GM06990 (cell line): ENCODE measurements at regions not wholly inside any gene's neighbourhood (a gene's known extent, or its start where the extent isn't known, plus 50 kb on each side); places are given as distances from the start of the nearest gene placed in this dataset.
"Not testable (repeated sequence)": the region's sequence is repeated elsewhere in the genome, so short reads cannot be mapped to it uniquely, and the experiment has no call there.

Experiments
- DNase-seq: peaks from one replicate; pipeline ENCODE4 v3.0.0-alpha.2; 2011; ENCODE audit not compliant: insufficient read length; ENCODE audit errors: extremely low read depth
- H3K27me3 ChIP-seq: replicated peaks from 2 replicates; pipeline ENCODE4 v1.6.0; 2011; ENCODE audit warnings: low read length; ENCODE audit not compliant: control insufficient read depth, insufficient read depth
- H3K36me3 ChIP-seq: 2 replicates; pipeline ENCODE4 v1.5.1; 2011; ENCODE audit warnings: low read length; ENCODE audit not compliant: control insufficient read depth, insufficient read depth
- H3K4me3 ChIP-seq: replicated peaks from 2 replicates; pipeline ENCODE4 v1.5.1; 2011; ENCODE audit warnings: low read depth, mild to moderate bottlenecking, control low read depth, low read length
- TF ChIP-seq, protein P1 (sequence below): IDR thresholded peaks from 2 replicates; pipeline ENCODE4 v1.5.1; 2011; ENCODE audit warnings: low read length, control low read depth, mild to moderate bottlenecking, inconsistent platforms; ENCODE audit not compliant: insufficient read depth, poor library complexity, severe bottlenecking

DNA sequence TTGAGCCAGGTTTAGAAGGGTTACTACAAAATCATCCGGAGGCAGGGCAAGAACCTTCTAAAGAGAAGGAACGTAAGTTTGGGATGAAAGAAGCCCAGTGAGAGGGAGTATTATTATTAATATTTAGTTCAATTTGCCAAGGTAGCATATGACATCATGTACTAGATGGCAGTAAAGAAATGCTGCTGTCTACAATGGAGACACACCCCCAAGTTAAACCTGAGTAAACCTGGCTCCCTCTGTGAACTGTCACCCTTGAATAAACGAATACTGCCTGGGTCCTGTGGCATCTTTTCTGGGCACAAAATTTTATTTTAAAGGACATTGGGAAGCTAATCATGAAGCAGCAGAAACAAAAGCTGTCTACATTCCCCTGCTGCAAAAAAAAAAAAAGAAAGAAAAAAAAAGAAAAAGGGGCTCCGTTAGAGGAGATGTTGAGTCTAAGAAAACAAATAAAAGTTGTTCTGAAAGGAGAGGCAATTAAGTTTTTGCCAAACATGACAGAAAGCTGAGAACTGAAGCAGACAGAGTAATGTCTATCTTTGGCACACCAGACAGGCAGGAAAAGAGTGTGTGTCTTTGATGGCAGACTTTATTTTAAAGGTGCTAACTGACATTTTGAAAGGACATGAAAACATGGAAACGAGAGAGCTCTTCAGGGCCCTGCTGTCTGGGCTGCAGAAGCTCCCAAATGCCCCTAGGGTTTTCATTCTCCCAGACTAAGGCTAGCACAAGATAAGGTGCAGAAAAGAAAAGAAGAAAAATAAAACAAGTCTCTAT lies 557.7 kb upstream of the CHAC2 start:
- TF ChIP-seq, protein P1, sequence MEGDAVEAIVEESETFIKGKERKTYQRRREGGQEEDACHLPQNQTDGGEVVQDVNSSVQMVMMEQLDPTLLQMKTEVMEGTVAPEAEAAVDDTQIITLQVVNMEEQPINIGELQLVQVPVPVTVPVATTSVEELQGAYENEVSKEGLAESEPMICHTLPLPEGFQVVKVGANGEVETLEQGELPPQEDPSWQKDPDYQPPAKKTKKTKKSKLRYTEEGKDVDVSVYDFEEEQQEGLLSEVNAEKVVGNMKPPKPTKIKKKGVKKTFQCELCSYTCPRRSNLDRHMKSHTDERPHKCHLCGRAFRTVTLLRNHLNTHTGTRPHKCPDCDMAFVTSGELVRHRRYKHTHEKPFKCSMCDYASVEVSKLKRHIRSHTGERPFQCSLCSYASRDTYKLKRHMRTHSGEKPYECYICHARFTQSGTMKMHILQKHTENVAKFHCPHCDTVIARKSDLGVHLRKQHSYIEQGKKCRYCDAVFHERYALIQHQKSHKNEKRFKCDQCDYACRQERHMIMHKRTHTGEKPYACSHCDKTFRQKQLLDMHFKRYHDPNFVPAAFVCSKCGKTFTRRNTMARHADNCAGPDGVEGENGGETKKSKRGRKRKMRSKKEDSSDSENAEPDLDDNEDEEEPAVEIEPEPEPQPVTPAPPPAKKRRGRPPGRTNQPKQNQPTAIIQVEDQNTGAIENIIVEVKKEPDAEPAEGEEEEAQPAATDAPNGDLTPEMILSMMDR: no peak
- H3K27me3 ChIP-seq: no peaks in the 10 kb centered on the region; the same call in 1 of the 2 replicates
- H3K36me3 ChIP-seq: no peaks in the 10 kb centered on the region
- no peak overlapping the region for H3K4me3 ChIP-seq
- no peak for DNase-seq

- no peaks in the 10 kb centered on the region for H3K36me3 ChIP-seq
- H3K27me3 ChIP-seq: no peaks in the 10 kb centered on the region; the same call in 1 of the 2 replicates
- TF ChIP-seq, protein P1: no peak
- no peak overlapping the region for H3K4me3 ChIP-seq
- no peak for DNase-seq
These were observed 558.8 kb upstream of the CHAC2 start for GRCh38 chr2:53208815-53209214.

GRCh38 chr2:53206226-53206625 lies 561.4 kb upstream of the CHAC2 start:
- not testable (repeated sequence) for H3K36me3 ChIP-seq, H3K4me3 ChIP-seq, DNase-seq, H3K27me3 ChIP-seq

DNA sequence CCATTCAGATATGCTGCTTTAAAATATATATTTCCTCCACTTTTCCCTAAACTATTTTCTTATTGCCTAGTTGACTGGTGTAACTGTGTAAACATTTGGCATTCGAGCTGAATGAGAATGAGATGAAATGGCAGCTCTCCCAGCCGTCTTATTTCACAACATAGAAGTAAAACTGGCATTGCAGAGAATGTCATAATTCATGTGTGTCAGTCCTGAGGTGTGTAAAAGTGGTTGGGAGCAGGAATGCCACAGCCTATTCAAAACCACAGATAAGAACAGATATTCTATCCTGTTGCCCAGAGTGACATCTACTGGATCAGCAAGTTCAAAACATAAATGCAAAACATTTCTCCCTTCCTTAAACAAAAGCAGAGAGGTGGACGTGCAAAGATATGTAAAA lies 565.5 kb upstream of the CHAC2 start:
- DNase-seq: no peak
- no peak overlapping the region for H3K4me3 ChIP-seq
- TF ChIP-seq, protein P1: no peak
- H3K27me3 ChIP-seq: no peaks in the 10 kb centered on the region
- H3K36me3 ChIP-seq: no peaks in the 10 kb centered on the region

DNA sequence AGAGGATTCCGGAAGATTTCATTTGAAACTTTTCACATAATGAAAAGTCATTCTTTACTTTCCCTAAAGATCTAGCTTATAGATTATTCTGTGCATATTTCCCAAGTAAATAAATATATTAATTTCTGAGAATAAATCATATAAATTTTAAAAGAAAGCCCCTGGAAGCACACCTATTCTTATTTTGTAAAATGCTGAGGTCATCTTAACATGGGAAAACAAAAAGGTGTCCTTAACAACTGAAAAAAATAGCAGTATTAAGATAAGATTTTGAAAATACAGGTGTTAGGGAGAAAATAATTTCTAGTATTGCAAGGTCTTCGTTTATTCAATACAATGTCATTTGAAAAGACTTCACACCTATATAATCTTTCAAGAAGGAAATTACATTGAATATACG lies 567.5 kb upstream of the CHAC2 start:
- Histone ChIP-seq H3K4me3 (no peak overlapping the region), H3K36me3 (no peaks in the 10 kb centered on the region), H3K27me3 (no peaks in the 10 kb centered on the region)
- TF ChIP-seq, protein P1: no peak
- DNase-seq: no peak

DNA sequence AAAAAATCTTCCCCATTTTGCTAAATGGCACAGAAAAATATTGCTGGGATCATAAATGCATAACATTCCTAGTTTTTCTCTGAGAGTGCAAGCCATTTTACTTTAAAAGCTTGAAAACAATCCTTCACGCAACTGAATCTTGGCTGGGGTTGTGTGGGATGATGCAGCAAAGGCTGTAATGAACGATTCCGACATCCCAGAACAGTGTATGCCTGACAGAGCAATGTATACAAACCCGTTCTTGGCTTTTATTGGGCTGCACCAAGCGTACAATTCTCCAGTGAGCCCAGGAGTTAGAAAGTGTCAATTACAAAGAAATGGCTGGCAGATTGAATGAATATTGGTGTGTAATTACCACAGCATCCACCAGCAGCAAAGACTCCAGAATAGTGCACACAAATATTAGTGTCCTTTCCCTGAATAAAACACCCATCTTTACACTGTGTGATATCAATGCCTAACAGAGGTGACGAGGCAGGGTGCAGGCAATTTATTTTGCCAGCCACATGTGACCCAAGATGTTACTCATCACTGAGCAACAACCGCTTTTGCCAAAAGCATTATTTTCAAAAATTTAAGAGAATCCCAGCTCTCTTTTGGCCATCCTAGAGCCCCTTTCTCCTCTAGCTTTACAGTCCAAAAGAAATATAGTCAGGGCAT lies 578.6 kb upstream of the CHAC2 start:
- H3K4me3 ChIP-seq: no peak overlapping the region
- no peaks in the 10 kb centered on the region for H3K27me3 ChIP-seq
- TF ChIP-seq, protein P1: no peak
- H3K36me3 ChIP-seq: no peaks in the 10 kb centered on the region
- no peak for DNase-seq
